ENCODE measurements at regions not wholly inside any gene's neighbourhood (a gene's known extent, or its start where the extent isn't known, plus 50 kb on each side); places are given as distances from the start of the nearest gene placed in this dataset.

GRCh38 chr10:131013281-131013912 is 298.1 kb downstream of the TCERG1L start:
- DNase-seq, result no peak

GRCh38 chr10:131014271-131014670 is 297.2 kb downstream of the TCERG1L start:
- no peak for DNase-seq

- DNase-seq, result no peak
Observed at GRCh38 chr10:131015271-131015670, 296.2 kb downstream of the TCERG1L start.

GRCh38 chr10:131016556-131016955 is 295.0 kb downstream of the TCERG1L start:
- no peak for DNase-seq

- DNase-seq, result no peak
Observed at GRCh38 chr10:131017566-131018285, 293.8 kb downstream of the TCERG1L start.

- no peak for DNase-seq
Observed at GRCh38 chr10:131018886-131019500, 292.5 kb downstream of the TCERG1L start.

GRCh38 chr10:131019696-131020095 is 291.8 kb downstream of the TCERG1L start:
- DNase-seq, result no peak

GRCh38 chr10:131020775-131021174 is 290.7 kb downstream of the TCERG1L start:
- no peak for DNase-seq

GRCh38 chr10:131021246-131021895 is 290.1 kb downstream of the TCERG1L start:
- no peak for DNase-seq

GRCh38 chr10:131021969-131022368 is 289.6 kb downstream of the TCERG1L start:
- DNase-seq, result no peak

GRCh38 chr10:131022369-131022768 is 289.2 kb downstream of the TCERG1L start:
- no peak for DNase-seq

- no peak for DNase-seq
Observed at GRCh38 chr10:131022981-131023380, 288.5 kb downstream of the TCERG1L start.

- DNase-seq, result no peak
Observed at GRCh38 chr10:131024259-131025131, 287.0 kb downstream of the TCERG1L start.

GRCh38 chr10:131025333-131025732 is 286.2 kb downstream of the TCERG1L start:
- no peak for DNase-seq

- no peak for DNase-seq
Observed at GRCh38 chr10:131027256-131027655, 284.3 kb downstream of the TCERG1L start.

- DNase-seq, result no peak
Observed at GRCh38 chr10:131031346-131031745, 280.2 kb downstream of the TCERG1L start.

- no peak for DNase-seq
Observed at GRCh38 chr10:131032329-131033165, 279.0 kb downstream of the TCERG1L start.

- no peak for DNase-seq
Observed at GRCh38 chr10:131033166-131034085, 278.1 kb downstream of the TCERG1L start.

GRCh38 chr10:131034451-131034850 is 277.1 kb downstream of the TCERG1L start:
- DNase-seq, result no peak

GRCh38 chr10:131035779-131036178 is 275.7 kb downstream of the TCERG1L start:
- no peak for DNase-seq

- DNase-seq, result no peak
Observed at GRCh38 chr10:131038056-131038455, 273.5 kb downstream of the TCERG1L start.
